ENCODE measurements at regions not wholly inside any gene's neighbourhood (a gene's known extent, or its start where the extent isn't known, plus 50 kb on each side); places are given as distances from the start of the nearest gene placed in this dataset.

DNA sequence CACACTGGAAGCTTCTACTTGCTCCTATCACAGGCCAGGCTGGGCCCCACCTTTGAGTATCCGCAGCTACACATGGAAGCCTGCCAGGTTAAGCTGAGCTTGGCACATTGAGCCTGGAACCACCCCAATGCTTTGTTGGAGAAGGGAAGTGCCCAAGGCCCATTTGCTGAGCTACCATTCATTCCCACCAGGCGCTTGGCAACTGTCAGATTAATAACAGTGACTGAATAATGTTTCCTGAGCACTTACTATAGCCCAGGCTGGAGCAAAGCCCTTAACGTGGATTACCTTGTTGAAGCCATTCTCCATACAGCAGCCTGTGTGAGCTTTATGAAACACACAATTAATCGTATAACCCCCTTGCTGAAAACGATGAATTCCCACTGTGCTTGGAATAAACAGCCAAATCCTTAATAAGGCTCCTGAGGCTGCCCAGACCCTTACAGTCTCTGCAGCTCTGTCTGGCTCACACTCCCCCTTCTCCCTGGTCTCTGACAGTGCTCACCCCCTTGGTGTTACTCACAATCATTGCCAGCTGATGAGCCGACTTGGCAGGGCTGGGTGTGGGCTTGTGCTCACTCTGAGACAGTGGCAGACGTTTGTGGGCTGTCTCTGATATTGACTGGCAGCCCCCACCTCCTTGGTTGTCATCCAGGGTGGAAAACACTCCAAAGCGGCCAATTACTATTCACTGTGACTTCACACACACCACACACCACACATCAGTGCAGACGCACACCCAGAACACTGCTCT is 357.1 kb downstream of the MAFB start:
- in situ Hi-C loops (cut with MboI; ENCODE audit: low sequenced_read_pairs, unreplicated experiment) = no loop called here
- TF ChIP-seq, protein P1, sequence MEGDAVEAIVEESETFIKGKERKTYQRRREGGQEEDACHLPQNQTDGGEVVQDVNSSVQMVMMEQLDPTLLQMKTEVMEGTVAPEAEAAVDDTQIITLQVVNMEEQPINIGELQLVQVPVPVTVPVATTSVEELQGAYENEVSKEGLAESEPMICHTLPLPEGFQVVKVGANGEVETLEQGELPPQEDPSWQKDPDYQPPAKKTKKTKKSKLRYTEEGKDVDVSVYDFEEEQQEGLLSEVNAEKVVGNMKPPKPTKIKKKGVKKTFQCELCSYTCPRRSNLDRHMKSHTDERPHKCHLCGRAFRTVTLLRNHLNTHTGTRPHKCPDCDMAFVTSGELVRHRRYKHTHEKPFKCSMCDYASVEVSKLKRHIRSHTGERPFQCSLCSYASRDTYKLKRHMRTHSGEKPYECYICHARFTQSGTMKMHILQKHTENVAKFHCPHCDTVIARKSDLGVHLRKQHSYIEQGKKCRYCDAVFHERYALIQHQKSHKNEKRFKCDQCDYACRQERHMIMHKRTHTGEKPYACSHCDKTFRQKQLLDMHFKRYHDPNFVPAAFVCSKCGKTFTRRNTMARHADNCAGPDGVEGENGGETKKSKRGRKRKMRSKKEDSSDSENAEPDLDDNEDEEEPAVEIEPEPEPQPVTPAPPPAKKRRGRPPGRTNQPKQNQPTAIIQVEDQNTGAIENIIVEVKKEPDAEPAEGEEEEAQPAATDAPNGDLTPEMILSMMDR (IDR thresholded peaks at IDR 0.05; ENCODE audit: borderline replicate concordance, control extremely low read depth, extremely low read depth, insufficient read depth, missing control alignments) = no peak
- DNase-seq (ENCODE audit: low spot score) = no peak

DNA sequence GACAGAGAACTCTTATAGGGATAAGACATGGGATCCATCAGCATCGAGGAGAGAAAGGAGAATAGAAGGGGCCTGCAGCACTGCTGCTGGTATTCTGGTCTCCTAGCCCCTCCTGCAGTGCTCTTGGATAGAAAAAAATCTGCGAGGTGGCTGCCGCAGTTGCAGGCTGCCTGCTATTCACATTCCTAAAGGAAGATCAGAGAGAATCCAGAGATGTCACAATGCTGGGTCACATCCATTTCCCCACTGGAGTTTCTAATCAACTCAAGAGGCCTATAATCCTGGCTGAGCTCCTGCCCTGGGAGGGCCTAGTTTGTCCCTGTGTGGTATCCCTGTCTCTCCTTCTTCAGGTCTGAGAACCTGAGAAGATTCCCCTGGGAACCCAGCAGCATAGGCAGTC is 357.8 kb downstream of the MAFB start:
- DNase-seq (ENCODE audit: low spot score) = no peak
- TF ChIP-seq, protein P1 (IDR thresholded peaks at IDR 0.05; ENCODE audit: borderline replicate concordance, control extremely low read depth, extremely low read depth, insufficient read depth, missing control alignments) = no peak
- in situ Hi-C loops (cut with MboI; ENCODE audit: low sequenced_read_pairs, unreplicated experiment) = no loop called here

DNA sequence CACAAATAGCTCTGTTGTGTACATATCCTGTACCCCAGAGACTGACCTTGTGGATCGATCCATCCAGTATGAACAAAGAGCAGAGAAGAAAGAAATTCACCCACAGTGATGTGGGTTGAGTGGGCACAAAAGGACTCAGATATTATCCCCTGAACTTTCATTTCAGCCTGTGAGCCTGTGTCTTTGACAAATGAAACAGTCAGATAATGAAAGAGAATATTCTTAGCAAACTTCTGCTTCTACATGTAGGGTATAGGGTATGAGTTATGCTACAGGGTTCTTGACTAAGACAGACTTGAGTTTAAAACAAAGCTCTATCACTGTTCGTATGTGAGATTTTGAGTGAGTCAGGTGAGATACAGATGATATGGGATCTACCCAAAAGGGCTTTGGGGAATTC is 359.7 kb downstream of the MAFB start:
- in situ Hi-C loops (cut with MboI; ENCODE audit: low sequenced_read_pairs, unreplicated experiment) = no loop called here
- DNase-seq (ENCODE audit: low spot score) = no peak
- TF ChIP-seq, protein P1 (IDR thresholded peaks at IDR 0.05; ENCODE audit: borderline replicate concordance, control extremely low read depth, extremely low read depth, insufficient read depth, missing control alignments) = no peak

DNA sequence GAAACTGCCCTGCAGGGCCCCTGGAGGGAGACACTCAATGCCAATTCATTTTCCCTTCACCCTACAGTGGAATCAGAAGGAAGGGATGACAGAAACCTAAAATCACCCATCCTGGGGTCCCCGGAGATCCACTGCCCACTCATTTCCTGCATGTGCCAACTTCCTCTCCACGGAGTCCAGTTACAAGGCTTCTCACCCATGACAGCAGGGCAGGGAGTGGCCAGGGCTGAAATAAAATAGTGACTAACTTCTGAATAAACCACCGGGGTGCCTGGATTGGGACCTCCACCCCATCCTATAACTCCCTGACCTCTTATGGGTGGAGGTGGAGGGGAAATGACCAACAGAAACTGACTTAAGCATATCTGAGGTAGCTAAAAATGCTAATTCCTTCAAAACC is 362.3 kb downstream of the MAFB start:
- TF ChIP-seq, protein P1 (IDR thresholded peaks at IDR 0.05; ENCODE audit: borderline replicate concordance, control extremely low read depth, extremely low read depth, insufficient read depth, missing control alignments) = no peak
- no peak for DNase-seq (ENCODE audit: low spot score)
- in situ Hi-C loops (cut with MboI; ENCODE audit: low sequenced_read_pairs, unreplicated experiment) = no loop called here

DNA sequence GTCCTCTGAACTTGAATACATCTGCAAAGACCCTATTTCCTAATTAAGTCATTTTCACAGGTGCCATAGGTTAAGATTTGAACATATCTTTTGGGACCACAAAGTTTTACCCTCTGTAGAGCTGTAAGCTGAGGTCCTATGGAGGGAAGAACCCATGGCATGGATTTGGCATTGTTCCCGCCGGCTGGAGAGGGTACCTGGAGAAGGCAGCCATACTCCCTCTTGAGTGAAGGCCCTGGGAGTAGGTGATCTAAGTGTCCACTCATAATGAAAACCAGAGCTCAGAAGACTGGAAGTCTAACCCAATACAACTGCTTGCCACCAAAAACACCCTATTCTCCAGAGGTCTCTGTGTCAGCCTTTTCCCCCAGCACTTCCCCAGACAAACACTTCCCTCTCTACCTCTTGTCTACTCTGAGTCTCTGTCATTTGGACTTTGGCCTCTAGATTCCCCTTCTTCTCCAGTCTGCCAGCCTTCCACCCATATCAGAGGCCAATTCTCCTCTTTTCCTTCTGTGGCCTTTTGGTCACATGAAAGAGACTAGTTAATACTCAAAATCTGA is 363.9 kb downstream of the MAFB start:
- no peak for DNase-seq (ENCODE audit: low spot score)
- TF ChIP-seq, protein P1 (IDR thresholded peaks at IDR 0.05; ENCODE audit: borderline replicate concordance, control extremely low read depth, extremely low read depth, insufficient read depth, missing control alignments) = no peak
- in situ Hi-C loops (cut with MboI; ENCODE audit: low sequenced_read_pairs, unreplicated experiment) = no loop called here

DNA sequence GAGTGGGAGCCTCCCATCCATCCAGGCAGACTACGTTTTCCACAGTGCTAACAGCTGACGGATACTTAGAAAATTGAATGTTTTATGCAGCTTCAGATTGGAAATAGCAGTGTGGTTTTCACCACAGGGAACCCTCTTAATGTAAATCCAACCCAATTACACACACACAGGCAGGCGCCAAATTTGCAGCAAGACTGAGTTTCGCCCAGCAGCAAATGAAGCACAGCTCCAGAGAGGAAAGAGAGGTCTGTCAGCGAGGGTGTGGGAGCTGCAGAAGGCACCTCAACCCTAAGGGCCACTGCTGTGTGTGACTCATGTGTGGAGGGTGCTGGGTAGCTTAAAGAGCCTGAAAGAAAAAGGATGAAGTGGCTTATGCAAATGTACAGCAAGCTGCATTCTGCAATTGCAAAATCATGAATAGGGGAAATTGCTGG is 365.7 kb downstream of the MAFB start:
- no peak for DNase-seq (ENCODE audit: low spot score)
- TF ChIP-seq, protein P1 (IDR thresholded peaks at IDR 0.05; ENCODE audit: borderline replicate concordance, control extremely low read depth, extremely low read depth, insufficient read depth, missing control alignments) = no peak
- in situ Hi-C loops (cut with MboI; ENCODE audit: low sequenced_read_pairs, unreplicated experiment) = no loop called here
